ENCODE measurements at regions not wholly inside any gene's neighbourhood (a gene's known extent, or its start where the extent isn't known, plus 50 kb on each side); places are given as distances from the start of the nearest gene placed in this dataset.

- H3K27ac ChIP-seq = no peak overlapping the region
- TF ChIP-seq ZFX (IDR thresholded peaks at IDR 0.05) = no peak
Measured at GRCh38 chr5:98403131-98403530, 370.3 kb upstream of the RGMB start.

GRCh38 chr5:98414938-98415337, 358.5 kb upstream of the RGMB start:
- H3K27ac ChIP-seq = no peak overlapping the region
- TF ChIP-seq ZFX (IDR thresholded peaks at IDR 0.05) = no peak
- TF ChIP-seq, protein P1, sequence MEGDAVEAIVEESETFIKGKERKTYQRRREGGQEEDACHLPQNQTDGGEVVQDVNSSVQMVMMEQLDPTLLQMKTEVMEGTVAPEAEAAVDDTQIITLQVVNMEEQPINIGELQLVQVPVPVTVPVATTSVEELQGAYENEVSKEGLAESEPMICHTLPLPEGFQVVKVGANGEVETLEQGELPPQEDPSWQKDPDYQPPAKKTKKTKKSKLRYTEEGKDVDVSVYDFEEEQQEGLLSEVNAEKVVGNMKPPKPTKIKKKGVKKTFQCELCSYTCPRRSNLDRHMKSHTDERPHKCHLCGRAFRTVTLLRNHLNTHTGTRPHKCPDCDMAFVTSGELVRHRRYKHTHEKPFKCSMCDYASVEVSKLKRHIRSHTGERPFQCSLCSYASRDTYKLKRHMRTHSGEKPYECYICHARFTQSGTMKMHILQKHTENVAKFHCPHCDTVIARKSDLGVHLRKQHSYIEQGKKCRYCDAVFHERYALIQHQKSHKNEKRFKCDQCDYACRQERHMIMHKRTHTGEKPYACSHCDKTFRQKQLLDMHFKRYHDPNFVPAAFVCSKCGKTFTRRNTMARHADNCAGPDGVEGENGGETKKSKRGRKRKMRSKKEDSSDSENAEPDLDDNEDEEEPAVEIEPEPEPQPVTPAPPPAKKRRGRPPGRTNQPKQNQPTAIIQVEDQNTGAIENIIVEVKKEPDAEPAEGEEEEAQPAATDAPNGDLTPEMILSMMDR (conservative IDR thresholded peaks at IDR 0.05) = no peak

DNA sequence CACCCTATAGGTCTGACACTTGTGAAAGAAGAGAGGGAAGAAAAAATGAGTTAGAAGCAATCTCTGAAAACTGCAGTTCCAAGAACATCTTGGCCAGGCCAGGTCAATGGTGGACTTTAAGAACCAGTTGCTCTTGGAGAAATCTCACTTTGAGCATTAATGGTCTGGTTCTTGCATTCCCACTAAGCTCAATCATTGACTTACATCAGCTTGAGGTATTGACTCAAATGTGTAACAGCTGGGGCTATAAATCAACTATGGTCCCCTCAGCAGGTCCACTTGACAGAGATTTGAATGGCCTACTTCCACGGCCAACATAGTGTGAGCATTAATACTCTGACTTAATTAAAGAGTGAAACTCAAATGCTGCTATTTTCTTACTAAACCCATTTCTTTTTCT, 357.8 kb upstream of the RGMB start:
- H3K27ac ChIP-seq = no peak overlapping the region
- TF ChIP-seq ZFX (IDR thresholded peaks at IDR 0.05) = no peak

DNA sequence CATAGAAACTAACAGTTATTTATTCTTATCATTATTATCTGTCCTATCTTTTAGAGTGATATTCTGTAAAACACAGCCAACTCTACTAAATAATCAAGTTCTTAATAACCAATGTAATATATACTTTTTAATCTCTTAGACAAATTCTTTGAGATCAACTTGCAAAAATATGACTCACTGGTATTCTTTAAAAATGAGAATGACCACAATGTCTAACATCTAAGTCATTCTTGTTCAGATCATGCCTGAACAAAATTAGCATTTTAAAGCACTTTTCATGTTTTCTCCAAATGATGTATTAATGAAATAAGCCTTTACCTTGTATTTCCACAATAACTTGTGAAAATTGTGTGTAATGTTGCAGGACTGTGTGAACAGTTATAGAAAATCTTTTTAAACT, 356.9 kb upstream of the RGMB start:
- no peak for TF ChIP-seq ZFX (IDR thresholded peaks at IDR 0.05)
- no peak overlapping the region for H3K27ac ChIP-seq

DNA sequence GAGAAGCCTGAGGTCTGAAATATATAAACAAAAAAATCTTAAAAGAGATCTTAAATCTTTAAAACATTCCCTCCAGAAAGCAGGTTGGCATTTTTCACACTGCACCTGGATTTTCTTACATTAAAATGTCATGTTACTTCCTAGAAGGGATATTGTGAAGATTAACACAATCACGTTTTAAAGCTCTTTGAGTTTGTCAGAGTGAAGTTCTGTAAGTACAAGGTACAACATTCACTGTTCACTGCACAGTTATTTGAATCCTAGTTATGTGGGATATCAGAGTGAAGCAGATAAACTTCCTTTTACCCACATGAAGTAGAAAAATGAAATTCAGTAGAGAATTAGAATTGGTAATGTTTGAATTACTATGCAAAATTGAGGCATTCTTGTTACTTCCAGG, 353.6 kb upstream of the RGMB start:
- H3K27ac ChIP-seq = no peak overlapping the region
- no peak for TF ChIP-seq ZFX (IDR thresholded peaks at IDR 0.05)
- TF ChIP-seq, protein P1 (conservative IDR thresholded peaks at IDR 0.05) = no peak

GRCh38 chr5:98424681-98425450, 348.6 kb upstream of the RGMB start:
- TF ChIP-seq ZFX (IDR thresholded peaks at IDR 0.05) = no peak
- TF ChIP-seq, protein P1 (conservative IDR thresholded peaks at IDR 0.05) = no peak

GRCh38 chr5:98425640-98426039, 347.8 kb upstream of the RGMB start:
- TF ChIP-seq, protein P1 (conservative IDR thresholded peaks at IDR 0.05) = no peak
- no peak for TF ChIP-seq ZFX (IDR thresholded peaks at IDR 0.05)
- H3K27ac ChIP-seq = no peak overlapping the region

More at GRCh38 chr5:98424681-98425450, 348.6 kb upstream of the RGMB start:
- H3K27ac ChIP-seq = no peak overlapping the region

GRCh38 chr5:98428806-98429205, 344.7 kb upstream of the RGMB start:
- no peak overlapping the region for H3K27ac ChIP-seq
- TF ChIP-seq ZFX (IDR thresholded peaks at IDR 0.05) = no peak
- TF ChIP-seq, protein P1 (conservative IDR thresholded peaks at IDR 0.05) = no peak

DNA sequence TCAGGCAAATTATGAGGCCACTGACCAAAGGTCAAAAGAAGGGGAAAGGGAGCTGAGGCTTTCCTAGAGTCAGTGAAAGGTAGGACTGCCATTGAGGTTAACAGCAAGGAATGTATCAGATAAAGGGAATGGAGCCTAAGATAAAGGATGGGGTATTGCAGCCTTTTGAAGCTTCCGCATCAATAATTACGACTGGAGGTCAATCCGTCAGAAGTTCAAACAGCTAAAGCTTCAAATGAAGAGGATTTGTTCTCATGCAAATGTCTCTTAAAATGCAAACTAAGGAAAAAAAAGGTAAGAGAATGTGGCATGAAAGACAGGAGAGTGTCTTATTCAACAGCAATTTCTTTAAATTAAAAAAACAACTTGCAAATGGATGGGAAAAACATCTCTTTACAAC, 341.1 kb upstream of the RGMB start:
- TF ChIP-seq, protein P1 (conservative IDR thresholded peaks at IDR 0.05) = no peak
- TF ChIP-seq ZFX (IDR thresholded peaks at IDR 0.05) = no peak
- no peak overlapping the region for H3K27ac ChIP-seq

All from C4-2B (cell line).